ENCODE measurements at regions not wholly inside any gene's neighbourhood (a gene's known extent, or its start where the extent isn't known, plus 50 kb on each side); places are given as distances from the start of the nearest gene placed in this dataset.

DNA sequence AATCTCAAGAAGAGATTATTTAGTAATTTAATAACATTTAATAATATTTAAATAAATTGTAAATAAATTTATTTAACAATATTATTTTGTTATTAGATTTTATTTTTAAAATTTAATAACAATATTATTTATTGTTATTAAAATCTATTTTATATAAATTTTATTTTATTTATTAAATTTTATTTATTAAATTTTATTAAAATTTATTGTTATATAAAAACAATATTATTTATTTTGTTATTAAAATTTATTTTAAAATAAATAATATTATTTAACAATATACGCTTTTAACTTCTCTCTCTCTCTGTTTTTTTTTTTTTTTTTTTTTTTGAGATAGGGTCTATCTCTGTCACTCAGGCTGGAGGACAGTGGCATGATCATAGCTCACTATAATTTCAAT lies 347.1 kb upstream of the LRRC7 start:
- TF ChIP-seq, protein P1, sequence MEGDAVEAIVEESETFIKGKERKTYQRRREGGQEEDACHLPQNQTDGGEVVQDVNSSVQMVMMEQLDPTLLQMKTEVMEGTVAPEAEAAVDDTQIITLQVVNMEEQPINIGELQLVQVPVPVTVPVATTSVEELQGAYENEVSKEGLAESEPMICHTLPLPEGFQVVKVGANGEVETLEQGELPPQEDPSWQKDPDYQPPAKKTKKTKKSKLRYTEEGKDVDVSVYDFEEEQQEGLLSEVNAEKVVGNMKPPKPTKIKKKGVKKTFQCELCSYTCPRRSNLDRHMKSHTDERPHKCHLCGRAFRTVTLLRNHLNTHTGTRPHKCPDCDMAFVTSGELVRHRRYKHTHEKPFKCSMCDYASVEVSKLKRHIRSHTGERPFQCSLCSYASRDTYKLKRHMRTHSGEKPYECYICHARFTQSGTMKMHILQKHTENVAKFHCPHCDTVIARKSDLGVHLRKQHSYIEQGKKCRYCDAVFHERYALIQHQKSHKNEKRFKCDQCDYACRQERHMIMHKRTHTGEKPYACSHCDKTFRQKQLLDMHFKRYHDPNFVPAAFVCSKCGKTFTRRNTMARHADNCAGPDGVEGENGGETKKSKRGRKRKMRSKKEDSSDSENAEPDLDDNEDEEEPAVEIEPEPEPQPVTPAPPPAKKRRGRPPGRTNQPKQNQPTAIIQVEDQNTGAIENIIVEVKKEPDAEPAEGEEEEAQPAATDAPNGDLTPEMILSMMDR (IDR thresholded peaks at IDR 0.05) = no peak
- no peak for TF ChIP-seq POLR2A (IDR thresholded peaks at IDR 0.05)
- TF ChIP-seq POLR2AphosphoS5 (IDR thresholded peaks at IDR 0.05) = no peak

Measured in breast epithelium (tissue), 3 donors.